Mesothelial cell of epicardium (in vitro differentiated cells): ENCODE measurements at regions not wholly inside any gene's neighbourhood (a gene's known extent, or its start where the extent isn't known, plus 50 kb on each side); places are given as distances from the start of the nearest gene placed in this dataset.
"Not testable (repeated sequence)": the region's sequence is repeated elsewhere in the genome, so short reads cannot be mapped to it uniquely, and the experiment has no call there.

Source experiments
- DNase-seq, 2 experiments: peaks; one replicate each; pipeline ENCODE4 v3.0.0; 2021; ENCODE audit warnings: low spot score in 2 of 2; ENCODE audit not compliant: unreplicated experiment in 2 of 2
- H3K27ac Mint-ChIP-seq: 2 replicates; pipeline ENCODE4 v1.8.0; 2021; ENCODE audit warnings: mixed read lengths
- H3K27me3 Mint-ChIP-seq: 2 replicates; pipeline ENCODE4 v1.8.0; 2021; ENCODE audit warnings: low read depth, mixed read lengths
- H3K36me3 Mint-ChIP-seq: 2 replicates; pipeline ENCODE4 v1.8.0; 2021; ENCODE audit warnings: mixed read lengths
- H3K4me1 Mint-ChIP-seq: 2 replicates; pipeline ENCODE4 v1.8.0; 2021; ENCODE audit warnings: mixed read lengths
- H3K4me3 Mint-ChIP-seq: 2 replicates; pipeline ENCODE4 v1.8.0; 2021; ENCODE audit warnings: mild to moderate bottlenecking, moderate library complexity, mixed read lengths
- H3K9me3 Mint-ChIP-seq: 2 replicates; pipeline ENCODE4 v1.8.0; 2021; ENCODE audit warnings: mixed read lengths
- TF ChIP-seq, protein P1 (sequence below): fragments of 200-600 bp; sonication (generic); IDR thresholded peaks from one replicate; pipeline ENCODE4 v1.5.0; 2021; ENCODE audit warnings: antibody characterized with exemption; ENCODE audit not compliant: unreplicated experiment

DNA sequence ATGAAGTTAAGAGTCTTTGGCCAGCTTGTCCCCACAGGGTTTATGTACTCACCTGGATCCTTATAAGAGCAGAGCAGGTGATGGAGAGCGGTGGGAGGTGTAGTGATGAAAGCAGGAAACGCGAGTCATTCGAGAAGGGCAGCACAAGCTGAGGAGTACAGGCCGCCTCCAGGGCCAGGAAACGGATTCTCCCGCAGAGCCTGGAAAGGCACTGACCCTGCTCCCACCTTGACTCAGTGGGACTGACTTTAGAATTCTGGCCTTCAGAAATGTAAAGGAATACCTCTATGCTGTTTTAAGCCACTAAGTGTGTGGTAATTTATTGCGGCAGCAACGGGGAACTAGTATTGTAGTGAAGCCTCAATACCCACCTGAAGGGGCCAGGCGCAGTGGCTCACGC, 137.7 kb upstream of the KCTD7 start:
- H3K36me3 Mint-ChIP-seq, DNase-seq, H3K27me3 Mint-ChIP-seq, H3K9me3 Mint-ChIP-seq, H3K27ac Mint-ChIP-seq, H3K4me3 Mint-ChIP-seq: not testable (repeated sequence)
- peaks cover 12% of the 10 kb centered on the region for H3K4me1 Mint-ChIP-seq

DNA sequence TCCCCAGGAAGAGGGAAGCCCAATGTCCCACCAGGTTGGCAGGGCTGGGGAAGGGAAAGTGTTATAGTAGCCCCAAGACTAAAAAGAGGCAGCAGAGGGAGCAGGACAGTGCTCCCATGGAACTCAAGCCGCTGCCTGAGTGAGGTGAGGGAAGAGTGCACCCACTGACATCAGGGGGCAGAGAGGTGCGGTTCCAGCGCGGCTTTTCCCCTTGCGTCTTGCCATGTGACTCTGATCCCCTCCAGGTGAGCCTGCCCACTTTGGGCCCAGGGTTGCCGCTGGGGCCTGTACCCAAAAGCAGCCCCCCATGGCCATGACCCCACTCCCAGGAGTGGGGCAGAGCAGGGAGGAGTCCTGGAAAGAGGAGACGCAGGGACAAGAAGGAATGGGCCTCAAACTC, 136.3 kb upstream of the KCTD7 start:
- peaks cover 12% of the 10 kb centered on the region for H3K4me1 Mint-ChIP-seq
- peak overlapping the region; percentile 99 for H3K27ac Mint-ChIP-seq
- H3K9me3 Mint-ChIP-seq, H3K27me3 Mint-ChIP-seq, H3K36me3 Mint-ChIP-seq, DNase-seq: not testable (repeated sequence)
- H3K4me3 Mint-ChIP-seq: peak overlapping the region; percentile 91

- peaks cover 12% of the 10 kb centered on the region for H3K4me1 Mint-ChIP-seq
- TF ChIP-seq, protein P1, sequence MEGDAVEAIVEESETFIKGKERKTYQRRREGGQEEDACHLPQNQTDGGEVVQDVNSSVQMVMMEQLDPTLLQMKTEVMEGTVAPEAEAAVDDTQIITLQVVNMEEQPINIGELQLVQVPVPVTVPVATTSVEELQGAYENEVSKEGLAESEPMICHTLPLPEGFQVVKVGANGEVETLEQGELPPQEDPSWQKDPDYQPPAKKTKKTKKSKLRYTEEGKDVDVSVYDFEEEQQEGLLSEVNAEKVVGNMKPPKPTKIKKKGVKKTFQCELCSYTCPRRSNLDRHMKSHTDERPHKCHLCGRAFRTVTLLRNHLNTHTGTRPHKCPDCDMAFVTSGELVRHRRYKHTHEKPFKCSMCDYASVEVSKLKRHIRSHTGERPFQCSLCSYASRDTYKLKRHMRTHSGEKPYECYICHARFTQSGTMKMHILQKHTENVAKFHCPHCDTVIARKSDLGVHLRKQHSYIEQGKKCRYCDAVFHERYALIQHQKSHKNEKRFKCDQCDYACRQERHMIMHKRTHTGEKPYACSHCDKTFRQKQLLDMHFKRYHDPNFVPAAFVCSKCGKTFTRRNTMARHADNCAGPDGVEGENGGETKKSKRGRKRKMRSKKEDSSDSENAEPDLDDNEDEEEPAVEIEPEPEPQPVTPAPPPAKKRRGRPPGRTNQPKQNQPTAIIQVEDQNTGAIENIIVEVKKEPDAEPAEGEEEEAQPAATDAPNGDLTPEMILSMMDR: no peak
- H3K36me3 Mint-ChIP-seq: peaks cover 6% of the 10 kb centered on the region
- H3K27ac Mint-ChIP-seq: peak overlapping the region; percentile 99
- no peaks in the 10 kb centered on the region for H3K9me3 Mint-ChIP-seq
- peak; percentile 96 to 98 for DNase-seq
- H3K27me3 Mint-ChIP-seq: no peaks in the 10 kb centered on the region
- H3K4me3 Mint-ChIP-seq: peak overlapping the region; percentile 91
These were observed 135.2 kb upstream of the KCTD7 start for GRCh38 chr7:66493235-66494205.

DNA sequence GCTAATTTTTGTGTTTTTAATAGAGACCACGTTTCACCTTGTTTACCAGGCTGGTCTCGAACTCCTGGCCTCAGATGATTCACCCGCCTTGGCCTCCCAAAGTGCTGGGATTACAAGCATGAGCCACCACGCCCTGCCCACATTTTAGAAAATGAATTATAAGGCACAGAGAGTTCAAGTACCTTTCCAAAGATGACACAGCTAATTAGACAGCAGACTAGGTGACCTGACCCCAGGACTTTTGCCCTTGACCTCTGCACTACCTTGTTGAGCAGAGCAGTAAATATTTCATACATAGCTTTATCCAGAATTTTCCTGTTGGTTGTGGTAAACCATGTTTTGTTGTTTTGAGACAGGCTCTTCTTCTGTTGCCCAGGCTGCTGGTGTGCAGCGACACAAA, 131.3 kb upstream of the KCTD7 start:
- no peak for DNase-seq
- H3K4me3 Mint-ChIP-seq: no peak overlapping the region
- H3K4me1 Mint-ChIP-seq: peaks cover 8% of the 10 kb centered on the region
- no peaks in the 10 kb centered on the region for H3K9me3 Mint-ChIP-seq
- H3K36me3 Mint-ChIP-seq: peaks cover 4% of the 10 kb centered on the region
- H3K27ac Mint-ChIP-seq: no peak overlapping the region
- TF ChIP-seq, protein P1: no peak
- no peaks in the 10 kb centered on the region for H3K27me3 Mint-ChIP-seq

DNA sequence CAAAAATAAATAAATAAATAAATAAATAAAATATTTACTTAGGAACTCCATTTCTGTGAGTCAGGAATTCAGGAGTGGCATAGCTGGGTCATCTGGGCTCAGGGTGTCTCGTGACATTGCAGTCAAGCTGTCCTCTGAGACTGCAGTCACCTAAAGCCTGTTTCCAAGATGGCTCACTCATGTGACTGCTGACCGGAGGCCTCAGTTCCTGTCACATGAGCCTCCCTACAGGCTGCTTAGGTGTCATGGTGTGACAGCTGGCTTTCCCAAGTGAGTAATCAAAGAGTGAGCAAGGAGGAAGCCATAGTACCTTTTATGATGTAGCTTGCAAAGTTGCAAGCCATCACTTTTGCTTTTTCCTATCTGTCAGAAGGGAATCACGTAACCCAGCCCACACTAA, 128.6 kb upstream of the KCTD7 start:
- Mint-ChIP-seq H3K27ac (no peak overlapping the region), H3K4me3 (no peak overlapping the region), H3K27me3 (no peaks in the 10 kb centered on the region), H3K9me3 (no peaks in the 10 kb centered on the region), H3K4me1 (no peaks in the 10 kb centered on the region), H3K36me3 (peaks cover 4% of the 10 kb centered on the region)
- no peak for DNase-seq
- TF ChIP-seq, protein P1: no peak

- Mint-ChIP-seq H3K4me3 (no peak overlapping the region), H3K27ac (no peak overlapping the region), H3K27me3 (no peaks in the 10 kb centered on the region), H3K36me3 (no peaks in the 10 kb centered on the region), H3K4me1 (no peaks in the 10 kb centered on the region), H3K9me3 (no peaks in the 10 kb centered on the region)
- no peak for DNase-seq
- TF ChIP-seq, protein P1: no peak
These were observed 126.2 kb upstream of the KCTD7 start for GRCh38 chr7:66502230-66503035.
